ENCODE measurements at regions not wholly inside any gene's neighbourhood (a gene's known extent, or its start where the extent isn't known, plus 50 kb on each side); places are given as distances from the start of the nearest gene placed in this dataset.

DNA sequence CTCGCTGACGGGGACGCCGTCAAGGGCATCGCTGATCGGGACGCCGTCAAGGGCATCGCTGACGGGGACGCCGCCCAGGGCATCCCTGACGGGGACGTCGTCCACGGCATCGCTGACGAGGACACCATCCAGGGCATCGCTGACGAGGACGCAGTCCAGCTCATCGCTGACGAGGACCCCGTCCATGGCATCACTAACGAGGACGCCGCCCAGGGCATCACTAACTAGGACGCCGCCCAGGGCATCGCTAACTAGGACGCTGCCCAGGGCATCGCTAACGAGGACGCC lies 945.2 kb downstream of the TUBA3C start:
- intact Hi-C loops (cut with micrococcal nuclease): no loop called here
- no peak for FAIRE-seq
- 0 out of 2 replicates have a peak, but pooled peaks have one; percentile 0 for TF ChIP-seq HNRNPL (IDR thresholded peaks at IDR 0.05; ENCODE audit: low read depth, low read length)
- TF ChIP-seq ZFP36 (IDR thresholded peaks at IDR 0.05; ENCODE audit: low read depth, low read length, partially characterized antibody): no peak

DNA sequence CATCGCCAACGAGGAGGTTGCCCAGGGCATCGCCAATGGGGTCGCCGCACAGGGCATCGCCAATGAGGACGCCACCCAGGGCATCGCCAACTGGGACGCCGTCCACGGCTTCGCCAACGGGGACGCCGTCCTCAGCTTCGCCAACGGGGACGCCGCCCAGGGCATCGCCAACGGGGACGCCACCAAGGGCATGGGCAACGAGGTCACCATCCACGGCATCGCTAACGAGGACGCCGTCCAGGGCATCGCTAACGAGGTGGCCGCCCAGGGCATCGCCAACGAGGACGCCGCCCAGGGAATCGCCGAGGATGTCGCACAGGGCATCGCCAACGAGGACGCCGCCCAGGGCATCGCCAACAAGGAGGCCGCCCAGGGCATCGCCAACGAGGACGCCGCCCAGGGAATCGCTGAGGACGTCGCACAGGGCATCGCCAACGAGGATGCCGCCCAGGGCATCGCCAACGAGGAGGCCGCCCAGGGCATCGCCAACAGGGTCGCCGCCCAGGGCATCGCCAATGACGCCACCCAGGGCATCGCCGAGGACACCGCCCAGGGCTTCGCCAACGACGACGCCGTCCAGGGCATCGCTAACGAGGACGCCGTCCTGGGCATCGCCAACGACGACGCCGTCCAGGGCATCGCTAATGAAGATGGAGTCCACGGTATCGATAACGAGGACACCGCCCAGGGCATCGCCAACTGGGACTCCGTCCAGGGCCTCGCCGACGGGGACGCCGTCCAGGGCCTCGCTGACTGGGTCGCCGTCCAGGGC lies 945.7 kb downstream of the TUBA3C start:
- Histone ChIP-seq H3K4me3 (no peak overlapping the region), H3K79me2 (ENCODE audit: control insufficient read depth, insufficient read depth, low read length) (no peaks in the 10 kb centered on the region), H4K20me1 (replicated peaks; ENCODE audit: control insufficient read depth, insufficient read depth, low read length) (no peaks in the 10 kb centered on the region), H3K27ac (ENCODE audit: extremely low read depth, low read depth, low read length) (no peak overlapping the region), H2AFZ (ENCODE audit: low read depth, low read length) (no peak overlapping the region), H3K9ac (ENCODE audit: insufficient read depth in 1 of 2, low read depth in 2 of 2, low read length in 2 of 2) (no peak overlapping the region), H3K36me3 (ENCODE audit: control insufficient read depth, insufficient read depth, low read length) (no peaks in the 10 kb centered on the region), H3K4me2 (ENCODE audit: insufficient read depth, low read length) (no peak overlapping the region), H3K9me3 (replicated peaks; ENCODE audit: control insufficient read depth, insufficient read depth, low read depth, low read length) (peaks cover 5% of the 10 kb centered on the region), H3K4me1 (replicated peaks in 1 of 2; ENCODE audit: control insufficient read depth in 2 of 2, insufficient read depth in 2 of 2, low read length in 2 of 2) (no peaks in the 10 kb centered on the region), H3K9me1 (ENCODE audit: control insufficient read depth, insufficient read depth, low read length) (no peaks in the 10 kb centered on the region), H3K27me3 (ENCODE audit: control insufficient read depth in 2 of 2, insufficient read depth in 2 of 2, low read length in 2 of 2) (no peaks in the 10 kb centered on the region)
- intact Hi-C loops (cut with micrococcal nuclease): no loop called here
- no peak for DNase-seq (ENCODE audit: extremely low read depth in 1 of 4, low spot score in 3 of 4)
- in situ Hi-C loops (cut with MboI): no loop called here
- CTCF ChIA-PET (ENCODE audit: low intra/inter-chr PET ratio): no interaction called here
- POLR2A ChIA-PET: no interaction called here
- no TSS peak for BruUV-seq (replicated peaks)
- TF ChIP-seq, protein P1, sequence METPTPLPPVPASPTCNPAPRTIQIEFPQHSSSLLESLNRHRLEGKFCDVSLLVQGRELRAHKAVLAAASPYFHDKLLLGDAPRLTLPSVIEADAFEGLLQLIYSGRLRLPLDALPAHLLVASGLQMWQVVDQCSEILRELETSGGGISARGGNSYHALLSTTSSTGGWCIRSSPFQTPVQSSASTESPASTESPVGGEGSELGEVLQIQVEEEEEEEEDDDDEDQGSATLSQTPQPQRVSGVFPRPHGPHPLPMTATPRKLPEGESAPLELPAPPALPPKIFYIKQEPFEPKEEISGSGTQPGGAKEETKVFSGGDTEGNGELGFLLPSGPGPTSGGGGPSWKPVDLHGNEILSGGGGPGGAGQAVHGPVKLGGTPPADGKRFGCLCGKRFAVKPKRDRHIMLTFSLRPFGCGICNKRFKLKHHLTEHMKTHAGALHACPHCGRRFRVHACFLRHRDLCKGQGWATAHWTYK (CRISPR knock-in tag; IDR thresholded peaks at IDR 0.05): no peak
- peak; percentile 56; the same call in 1 of the 2 replicates for TF ChIP-seq HNRNPL (IDR thresholded peaks at IDR 0.05; ENCODE audit: low read depth, low read length)
- TF ChIP-seq, protein P2, sequence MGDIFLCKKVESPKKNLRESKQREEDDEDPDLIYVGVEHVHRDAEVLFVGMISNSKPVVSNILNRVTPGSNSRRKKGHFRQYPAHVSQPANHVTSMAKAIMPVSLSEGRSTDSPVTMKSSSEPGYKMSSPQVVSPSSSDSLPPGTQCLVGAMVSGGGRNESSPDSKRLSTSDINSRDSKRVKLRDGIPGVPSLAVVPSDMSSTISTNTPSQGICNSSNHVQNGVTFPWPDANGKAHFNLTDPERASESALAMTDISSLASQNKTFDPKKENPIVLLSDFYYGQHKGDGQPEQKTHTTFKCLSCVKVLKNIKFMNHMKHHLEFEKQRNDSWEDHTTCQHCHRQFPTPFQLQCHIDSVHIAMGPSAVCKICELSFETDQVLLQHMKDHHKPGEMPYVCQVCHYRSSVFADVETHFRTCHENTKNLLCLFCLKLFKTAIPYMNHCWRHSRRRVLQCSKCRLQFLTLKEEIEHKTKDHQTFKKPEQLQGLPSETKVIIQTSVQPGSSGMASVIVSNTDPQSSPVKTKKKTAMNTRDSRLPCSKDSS (IDR thresholded peaks at IDR 0.05; ENCODE audit: low read depth, partially characterized antibody): no peak
- no peak for FAIRE-seq
- WGBS (ENCODE audit: insufficient coverage, low coverage, missing lambda C conversion rate): 65% methylated on average over 26 of the region's 94 CpGs
- no peak for ATAC-seq

More for the DNA sequence above, 945.2 kb downstream of the TUBA3C start:
- Histone ChIP-seq H3K27ac (ENCODE audit: extremely low read depth, low read depth, low read length) (no peak overlapping the region), H3K79me2 (ENCODE audit: control insufficient read depth, insufficient read depth, low read length) (no peaks in the 10 kb centered on the region), H3K4me2 (ENCODE audit: insufficient read depth, low read length) (no peak overlapping the region), H2AFZ (ENCODE audit: low read depth, low read length) (no peak overlapping the region), H3K4me1 (replicated peaks in 1 of 2; ENCODE audit: control insufficient read depth in 2 of 2, insufficient read depth in 2 of 2, low read length in 2 of 2) (no peaks in the 10 kb centered on the region), H4K20me1 (replicated peaks; ENCODE audit: control insufficient read depth, insufficient read depth, low read length) (no peaks in the 10 kb centered on the region), H3K4me3 (no peak overlapping the region), H3K9me1 (ENCODE audit: control insufficient read depth, insufficient read depth, low read length) (no peaks in the 10 kb centered on the region), H3K9me3 (replicated peaks; ENCODE audit: control insufficient read depth, insufficient read depth, low read depth, low read length) (peaks cover 5% of the 10 kb centered on the region), H3K27me3 (ENCODE audit: control insufficient read depth in 2 of 2, insufficient read depth in 2 of 2, low read length in 2 of 2) (no peaks in the 10 kb centered on the region), H3K36me3 (ENCODE audit: control insufficient read depth, insufficient read depth, low read length) (no peaks in the 10 kb centered on the region), H3K9ac (ENCODE audit: insufficient read depth in 1 of 2, low read depth in 2 of 2, low read length in 2 of 2) (no peak overlapping the region)
- CTCF ChIA-PET (ENCODE audit: low intra/inter-chr PET ratio): no interaction called here
- 78% methylated on average over 19 of the region's 34 CpGs for WGBS (ENCODE audit: insufficient coverage, low coverage, missing lambda C conversion rate)
- ATAC-seq: no peak
- no TSS peak for BruUV-seq (replicated peaks)
- in situ Hi-C loops (cut with MboI): no loop called here
- POLR2A ChIA-PET: no interaction called here
- DNase-seq (ENCODE audit: extremely low read depth in 1 of 4, low spot score in 3 of 4): no peak

All from K562 (cell line).